ENCODE measurements at regions not wholly inside any gene's neighbourhood (a gene's known extent, or its start where the extent isn't known, plus 50 kb on each side); places are given as distances from the start of the nearest gene placed in this dataset.

- Mint-ChIP-seq H3K27me3 (ENCODE audit: low read depth in 3 of 3) (peaks cover 2 to 8% (median 5%) of the 10 kb centered on the region in 3 donors), H3K27ac (no peak overlapping the region), H3K36me3 (no peaks in the 10 kb centered on the region), H3K9me3 (no peaks in the 10 kb centered on the region), H3K4me3 (no peak overlapping the region), H3K4me1 (peaks cover 6% of the 10 kb centered on the region)
- no peak overlapping the region for H3K4me3 ChIP-seq (replicated peaks in 1 of 3; ENCODE audit: low read depth in 2 of 3, low read length in 3 of 3)
- no peaks in the 10 kb centered on the region for H3K36me3 ChIP-seq (replicated peaks in 1 of 2; ENCODE audit: control insufficient read depth in 1 of 2, insufficient read depth in 2 of 2, low read length in 2 of 2)
- 75% methylated on average over 1 of the region's 4 CpGs for WGBS (ENCODE audit: insufficient coverage)
- no peak for TF ChIP-seq CTCF (IDR thresholded peaks at IDR 0.05)
- intact Hi-C loops (cut with micrococcal nuclease): no loop called here
- H3K79me2 ChIP-seq (ENCODE audit: insufficient read depth, low read length): no peaks in the 10 kb centered on the region
- no peaks in the 10 kb centered on the region for H4K20me1 ChIP-seq (ENCODE audit: insufficient read depth, low read length)
- H3K9me3 ChIP-seq (replicated peaks in 1 of 2; ENCODE audit: control insufficient read depth in 1 of 2, insufficient read depth in 1 of 2, low read length in 2 of 2): no peaks in the 10 kb centered on the region
- DNase-seq: no peak
- H3K4me1 ChIP-seq (ENCODE audit: control insufficient read depth in 1 of 2, insufficient read depth in 2 of 2, low read length in 2 of 2): peaks cover 6 to 10% of the 10 kb centered on the region in 2 donors
- no peak overlapping the region for H2AFZ ChIP-seq (ENCODE audit: insufficient read depth, low read depth, low read length, poor library complexity, severe bottlenecking)
- H3K27ac ChIP-seq (ENCODE audit: low read depth in 1 of 2, low read length in 2 of 2): no peak overlapping the region
- no peak overlapping the region for H3K4me2 ChIP-seq (replicated peaks; ENCODE audit: extremely low read depth, low read length, poor library complexity, severe bottlenecking)
- no peak overlapping the region for H3K9ac ChIP-seq (ENCODE audit: insufficient read depth, low read length, poor library complexity, severe bottlenecking)
- no peaks in the 10 kb centered on the region for H3K27me3 ChIP-seq (ENCODE audit: control insufficient read depth in 2 of 2, insufficient read depth in 2 of 2, low read length in 2 of 2)
These were observed 77.2 kb upstream of the AKIP1 start for GRCh38 chr11:8833568-8834315.

GRCh38 chr11:8834379-8834778 is 76.6 kb upstream of the AKIP1 start:
- H3K9me3 Mint-ChIP-seq: no peaks in the 10 kb centered on the region
- Histone ChIP-seq H3K9me3 (replicated peaks in 1 of 2; ENCODE audit: control insufficient read depth in 1 of 2, insufficient read depth in 1 of 2, low read length in 2 of 2) (no peaks in the 10 kb centered on the region), H3K79me2 (ENCODE audit: insufficient read depth, low read length) (no peaks in the 10 kb centered on the region), H3K4me1 (ENCODE audit: control insufficient read depth in 1 of 2, insufficient read depth in 2 of 2, low read length in 2 of 2) (peaks cover 4 to 6% of the 10 kb centered on the region in 2 donors), H3K4me2 (replicated peaks; ENCODE audit: extremely low read depth, low read length, poor library complexity, severe bottlenecking) (no peak overlapping the region), H3K27ac (ENCODE audit: low read depth in 1 of 2, low read length in 2 of 2) (no peak overlapping the region), H3K27me3 (ENCODE audit: control insufficient read depth in 2 of 2, insufficient read depth in 2 of 2, low read length in 2 of 2) (no peaks in the 10 kb centered on the region), H3K4me3 (replicated peaks in 1 of 3; ENCODE audit: low read depth in 2 of 3, low read length in 3 of 3) (no peak overlapping the region), H2AFZ (ENCODE audit: insufficient read depth, low read depth, low read length, poor library complexity, severe bottlenecking) (no peak overlapping the region), H4K20me1 (ENCODE audit: insufficient read depth, low read length) (no peaks in the 10 kb centered on the region), H3K36me3 (replicated peaks in 1 of 2; ENCODE audit: control insufficient read depth in 1 of 2, insufficient read depth in 2 of 2, low read length in 2 of 2) (no peaks in the 10 kb centered on the region), H3K9ac (ENCODE audit: insufficient read depth, low read length, poor library complexity, severe bottlenecking) (no peak overlapping the region)
- peaks cover 6% of the 10 kb centered on the region for H3K4me1 Mint-ChIP-seq
- TF ChIP-seq CTCF (IDR thresholded peaks at IDR 0.05): no peak
- peaks cover 2 to 8% (median 5%) of the 10 kb centered on the region in 3 donors for H3K27me3 Mint-ChIP-seq (ENCODE audit: low read depth in 3 of 3)
- H3K27ac Mint-ChIP-seq: no peak overlapping the region
- no peak for DNase-seq
- no peaks in the 10 kb centered on the region for H3K36me3 Mint-ChIP-seq
- intact Hi-C loops (cut with micrococcal nuclease): no loop called here
- H3K4me3 Mint-ChIP-seq: no peak overlapping the region
- WGBS (ENCODE audit: insufficient coverage): 97% methylated on average over 4 of the region's 5 CpGs

Data from CD14-positive monocyte (primary cell).